B cell (primary cell): ENCODE measurements at regions not wholly inside any gene's neighbourhood (a gene's known extent, or its start where the extent isn't known, plus 50 kb on each side); places are given as distances from the start of the nearest gene placed in this dataset.

Source experiments
- ATAC-seq: fragments of 200-7000 bp; cut with Tn5 transposase; one replicate; pipeline ENCODE4 v1.10.0; 2021; ENCODE audit warnings: low read depth, mild to moderate bottlenecking, moderate number of reproducible peaks, moderate library complexity
- CTCF ChIA-PET: fragments of 350-600 bp; sonication (Branson Sonifier 250); formaldehyde crosslinking; loops from one replicate; lab custom pipeline; 2021; ENCODE audit warnings: antibody characterized with exemption, inconsistent platforms; lab: Charles Lee
- POLR2A ChIA-PET: fragments of 350-600 bp; sonication (Branson Sonifier 250); formaldehyde crosslinking; loops from one replicate; lab custom pipeline; 2021; ENCODE audit warnings: antibody characterized with exemption; lab: Charles Lee
- DNase-seq: peaks from one replicate; pipeline ENCODE4 v3.0.0; 2013
- H2AFZ ChIP-seq: 2 replicates; pipeline ENCODE4 v1.6.1; 2012; ENCODE audit warnings: mild to moderate bottlenecking, low read depth, low read length; ENCODE audit not compliant: insufficient read depth, poor library complexity, severe bottlenecking
- H3K27ac ChIP-seq, 2 donors: 1 replicate in 1 of 2; 2 replicates in 1 of 2; pipeline ENCODE4 v1.5.1; 2012 to 2013; ENCODE audit warnings: low read length in 2 of 2, mild to moderate bottlenecking in 2 of 2, moderate library complexity in 1 of 2
- H3K27me3 ChIP-seq, 4 experiments: fragments of 200-600 bp in 1 of 4; sonication (generic) in 1 of 4; replicated peaks in 1 of 4; 1 replicate in 2 of 4; 2 replicates in 2 of 4; pipeline versions ENCODE4 v1.6.1 to v1.7.0; 2013 to 2016; ENCODE audit warnings: low read length in 3 of 4, mild to moderate bottlenecking in 2 of 4, mixed read lengths in 1 of 4, moderate library complexity in 1 of 4; ENCODE audit not compliant: insufficient read depth in 4 of 4, control insufficient read depth in 3 of 4; ENCODE audit errors: control extremely low read depth in 1 of 4
- H3K36me3 ChIP-seq, 2 experiments: replicated peaks in 1 of 2; 1 replicate in 1 of 2; 2 replicates in 1 of 2; pipeline versions ENCODE4 v1.6.1 to v1.7.1; 2013; ENCODE audit warnings: low read length in 1 of 2; ENCODE audit not compliant: insufficient read depth in 2 of 2, control insufficient read depth in 1 of 2; ENCODE audit errors: control extremely low read depth in 1 of 2, extremely low read depth in 1 of 2
- H3K4me1 ChIP-seq, 2 donors: fragments of 200-600 bp in 1 of 2; sonication (generic) in 1 of 2; 1 replicate in 1 of 2; 2 replicates in 1 of 2; pipeline versions ENCODE4 v1.5.1 to v1.6.1; 2013 to 2017; ENCODE audit warnings: low read length in 2 of 2; ENCODE audit not compliant: control insufficient read depth in 2 of 2, insufficient read depth in 2 of 2
- H3K4me2 ChIP-seq: replicated peaks from 2 replicates; pipeline ENCODE3; 2012; ENCODE audit warnings: mild to moderate bottlenecking, low read depth, low read length; ENCODE audit not compliant: poor library complexity, severe bottlenecking
- H3K4me3 ChIP-seq, 5 experiments: fragments of 200-600 bp in 1 of 5; sonication (generic) in 1 of 5; 1 replicate in 3 of 5; 2 replicates in 2 of 5; pipeline versions ENCODE4 v1.5.1 to v1.7.0; 2011 to 2016; ENCODE audit warnings: low read length in 4 of 5, mild to moderate bottlenecking in 4 of 5, low read depth in 2 of 5, control low read depth in 1 of 5, moderate library complexity in 1 of 5; ENCODE audit not compliant: insufficient read depth in 1 of 5; ENCODE audit errors: control extremely low read depth in 1 of 5, extremely low read depth in 1 of 5
- H3K79me2 ChIP-seq: fragments of 200-600 bp; sonication (generic); one replicate; pipeline ENCODE4 v1.6.0; 2016; ENCODE audit warnings: low read length; ENCODE audit not compliant: control insufficient read depth, insufficient read depth
- H3K9ac ChIP-seq: fragments of 200-600 bp; sonication (generic); 2 replicates; pipeline ENCODE4 v1.6.1; 2017; ENCODE audit warnings: mild to moderate bottlenecking, low read length, moderate library complexity
- H3K9me3 ChIP-seq, 3 donors: one replicate each; pipeline versions ENCODE4 v1.6.1 to v1.7.1; 2013; ENCODE audit warnings: low read length in 2 of 3; ENCODE audit not compliant: control insufficient read depth in 2 of 3, insufficient read depth in 1 of 3; ENCODE audit errors: control extremely low read depth in 1 of 3
- H4K20me1 ChIP-seq: 2 replicates; pipeline ENCODE4 v1.6.0; 2012; ENCODE audit warnings: mild to moderate bottlenecking, low read length; ENCODE audit not compliant: insufficient read depth, control insufficient read depth, poor library complexity, severe bottlenecking
- H3K27ac Mint-ChIP-seq: one replicate; pipeline ENCODE4 v1.8.0; 2021; ENCODE audit warnings: mixed read lengths
- H3K27me3 Mint-ChIP-seq: one replicate; pipeline ENCODE4 v1.8.0; 2021; ENCODE audit warnings: mixed read lengths
- H3K4me1 Mint-ChIP-seq: one replicate; pipeline ENCODE4 v1.8.0; 2021; ENCODE audit warnings: mixed read lengths
- H3K4me3 Mint-ChIP-seq: one replicate; pipeline ENCODE4 v1.8.0; 2021; ENCODE audit warnings: mixed read lengths
- H3K9me3 Mint-ChIP-seq: one replicate; pipeline ENCODE4 v1.8.0; 2022; ENCODE audit warnings: mixed read lengths; ENCODE audit not compliant: insufficient read depth
- EZH2 ChIP-seq: IDR thresholded peaks from 2 replicates; pipeline ENCODE4 v1.6.1; 2012; ENCODE audit warnings: borderline replicate concordance, low read depth, mild to moderate bottlenecking, moderate library complexity, low read length; ENCODE audit not compliant: insufficient read depth, poor library complexity, severe bottlenecking
- WGBS: methylation state at CpG from one replicate; pipeline ENCODE4 v1.1.5; 2013; ENCODE audit warnings: missing lambda C conversion rate; ENCODE audit not compliant: insufficient coverage; 5-methylcytosine and 5-hydroxymethylcytosine counted together
- intact Hi-C: fragments of 100-400 bp; cut with micrococcal nuclease; formaldehyde crosslinking; loops from one replicate; pipeline ENCODE4 v1.10.0; 2022
- TF ChIP-seq, protein P1 (sequence below): fragments of 200-600 bp; IDR thresholded peaks from one replicate; pipeline ENCODE4 v1.8.0; 2022; ENCODE audit warnings: antibody characterized with exemption, mild to moderate bottlenecking

DNA sequence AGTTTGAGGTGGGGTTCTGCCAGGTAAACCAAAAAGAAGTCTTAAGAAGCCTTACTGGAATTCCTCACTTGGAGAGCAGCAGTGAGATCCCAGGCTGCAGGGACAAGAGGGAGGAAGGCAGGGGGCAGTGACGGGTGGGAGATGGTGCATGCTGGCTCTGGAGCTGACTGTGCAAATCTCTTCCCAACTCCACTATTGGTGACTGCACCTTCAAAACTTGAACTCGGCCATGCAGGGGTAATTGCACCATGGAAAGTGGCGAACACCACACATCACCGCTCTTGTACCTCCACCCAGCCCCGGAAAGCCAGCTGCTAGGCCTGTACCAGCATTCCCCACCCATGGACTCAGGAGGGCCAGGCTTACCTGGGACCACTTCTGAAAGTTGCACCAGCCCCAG is 51.4 kb upstream of the CDR2 start:
- intact Hi-C loops, result no loop called here
- H3K4me1 Mint-ChIP-seq, result no peaks in the 10 kb centered on the region

DNA sequence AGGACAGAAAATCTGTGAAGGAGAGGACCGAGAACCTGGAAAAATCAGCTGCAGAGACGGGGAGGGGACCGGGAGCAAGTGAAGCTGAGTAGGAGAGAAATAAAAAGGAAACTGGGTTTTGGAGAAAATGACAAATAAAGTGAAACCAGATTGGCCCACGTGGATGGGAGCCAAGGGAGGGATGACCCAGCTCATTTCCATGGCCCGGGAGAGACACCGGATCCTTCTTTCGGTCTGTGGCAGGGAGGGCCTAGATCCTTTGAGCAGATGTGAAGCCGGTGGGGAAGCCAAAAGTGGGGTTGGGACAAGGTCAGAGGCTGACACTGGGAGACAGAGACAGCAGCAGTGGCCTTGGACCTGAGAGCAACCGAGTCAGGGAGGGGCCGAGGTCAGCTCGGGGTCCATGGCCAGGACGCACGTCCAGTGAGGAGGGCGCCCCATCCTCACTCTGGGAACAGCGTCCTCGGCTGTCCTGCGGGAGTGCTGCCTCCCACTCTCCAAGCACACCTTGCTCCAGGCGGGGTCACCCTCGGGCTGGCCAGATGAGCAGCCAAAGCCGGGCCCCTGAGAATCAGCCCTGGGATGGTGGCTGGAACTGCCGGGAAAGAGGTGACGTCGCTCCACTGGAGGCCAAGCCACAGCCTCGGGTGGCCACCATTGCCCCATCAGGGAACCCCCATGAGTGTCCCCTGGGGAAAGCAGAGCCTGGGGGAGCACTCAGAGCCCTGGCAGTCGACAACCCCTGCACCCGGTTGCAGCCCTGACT is 50.8 kb upstream of the CDR2 start:
- no peaks in the 10 kb centered on the region for H3K27me3 ChIP-seq
- WGBS, result 95% methylated on average over 26 of the region's 26 CpGs
- ChIA-PET CTCF (no interaction called here), POLR2A (no interaction called here)
- DNase-seq, result no peak
- intact Hi-C loops, result no loop called here
- TF ChIP-seq EZH2, result no peak
- TF ChIP-seq, protein P1, sequence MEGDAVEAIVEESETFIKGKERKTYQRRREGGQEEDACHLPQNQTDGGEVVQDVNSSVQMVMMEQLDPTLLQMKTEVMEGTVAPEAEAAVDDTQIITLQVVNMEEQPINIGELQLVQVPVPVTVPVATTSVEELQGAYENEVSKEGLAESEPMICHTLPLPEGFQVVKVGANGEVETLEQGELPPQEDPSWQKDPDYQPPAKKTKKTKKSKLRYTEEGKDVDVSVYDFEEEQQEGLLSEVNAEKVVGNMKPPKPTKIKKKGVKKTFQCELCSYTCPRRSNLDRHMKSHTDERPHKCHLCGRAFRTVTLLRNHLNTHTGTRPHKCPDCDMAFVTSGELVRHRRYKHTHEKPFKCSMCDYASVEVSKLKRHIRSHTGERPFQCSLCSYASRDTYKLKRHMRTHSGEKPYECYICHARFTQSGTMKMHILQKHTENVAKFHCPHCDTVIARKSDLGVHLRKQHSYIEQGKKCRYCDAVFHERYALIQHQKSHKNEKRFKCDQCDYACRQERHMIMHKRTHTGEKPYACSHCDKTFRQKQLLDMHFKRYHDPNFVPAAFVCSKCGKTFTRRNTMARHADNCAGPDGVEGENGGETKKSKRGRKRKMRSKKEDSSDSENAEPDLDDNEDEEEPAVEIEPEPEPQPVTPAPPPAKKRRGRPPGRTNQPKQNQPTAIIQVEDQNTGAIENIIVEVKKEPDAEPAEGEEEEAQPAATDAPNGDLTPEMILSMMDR, result no peak
- H4K20me1 ChIP-seq, result no peaks in the 10 kb centered on the region
- no peak overlapping the region for H2AFZ ChIP-seq
- H3K9me3 ChIP-seq, result no peaks in the 10 kb centered on the region
- H3K36me3 ChIP-seq, result peaks cover 0 to 41% of the 10 kb centered on the region in 2 experiments
- H3K79me2 ChIP-seq, result no peaks in the 10 kb centered on the region
- no peak overlapping the region for H3K27ac ChIP-seq
- H3K27ac Mint-ChIP-seq, result no peak overlapping the region
- no peak overlapping the region for H3K4me2 ChIP-seq
- H3K4me1 Mint-ChIP-seq, result no peaks in the 10 kb centered on the region
- no peaks in the 10 kb centered on the region for H3K27me3 Mint-ChIP-seq
- H3K9me3 Mint-ChIP-seq, result no peaks in the 10 kb centered on the region
- no peak overlapping the region for H3K9ac ChIP-seq
- H3K4me1 ChIP-seq, result no peaks in the 10 kb centered on the region
- H3K4me3 Mint-ChIP-seq, result no peak overlapping the region
- no peak overlapping the region for H3K4me3 ChIP-seq
- ATAC-seq, result no peak

More for the DNA sequence above, 51.4 kb upstream of the CDR2 start:
- POLR2A ChIA-PET, result no interaction called here
- no peak for DNase-seq
- Histone ChIP-seq H3K27me3 (no peaks in the 10 kb centered on the region), H3K79me2 (no peaks in the 10 kb centered on the region), H3K4me2 (no peak overlapping the region), H3K36me3 (peaks cover 0 to 38% of the 10 kb centered on the region in 2 experiments), H4K20me1 (no peaks in the 10 kb centered on the region), H3K9me3 (no peaks in the 10 kb centered on the region), H3K27ac (no peak overlapping the region), H3K4me1 (no peaks in the 10 kb centered on the region), H3K9ac (no peak overlapping the region), H3K4me3 (no peak overlapping the region), H2AFZ (no peak overlapping the region)
- CTCF ChIA-PET, result no interaction called here
- Mint-ChIP-seq H3K4me3 (no peak overlapping the region), H3K27ac (no peak overlapping the region), H3K27me3 (no peaks in the 10 kb centered on the region), H3K9me3 (no peaks in the 10 kb centered on the region)
- ATAC-seq, result no peak
- 96% methylated on average over 5 of the region's 5 CpGs for WGBS
- no peak for TF ChIP-seq EZH2
- TF ChIP-seq, protein P1, result no peak
